Glutamatergic neuron (in vitro differentiated cells): ENCODE measurements at regions not wholly inside any gene's neighbourhood (a gene's known extent, or its start where the extent isn't known, plus 50 kb on each side); places are given as distances from the start of the nearest gene placed in this dataset.

Experiments used
- DNase-seq: peaks from one replicate; pipeline ENCODE4 v3.0.0; 2022
- H3K27ac Mint-ChIP-seq: one replicate; pipeline ENCODE4 v1.8.0; 2020; ENCODE audit warnings: mild to moderate bottlenecking, mixed read lengths, inconsistent platforms; ENCODE audit not compliant: unreplicated experiment
- H3K27me3 Mint-ChIP-seq: one replicate; pipeline ENCODE4 v1.8.0; 2020; ENCODE audit warnings: mild to moderate bottlenecking, moderate library complexity, mixed read lengths, inconsistent platforms; ENCODE audit not compliant: unreplicated experiment
- H3K36me3 Mint-ChIP-seq: one replicate; pipeline ENCODE4 v1.8.0; 2020; ENCODE audit warnings: mild to moderate bottlenecking, mixed read lengths, inconsistent platforms; ENCODE audit not compliant: unreplicated experiment
- H3K4me1 Mint-ChIP-seq: one replicate; pipeline ENCODE4 v1.8.0; 2020; ENCODE audit warnings: mild to moderate bottlenecking, low read depth, mixed read lengths, inconsistent platforms; ENCODE audit not compliant: unreplicated experiment
- H3K4me3 Mint-ChIP-seq: one replicate; pipeline ENCODE4 v1.8.0; 2020; ENCODE audit warnings: mild to moderate bottlenecking, mixed read lengths, inconsistent platforms; ENCODE audit not compliant: unreplicated experiment
- H3K9me3 Mint-ChIP-seq: one replicate; pipeline ENCODE4 v1.8.0; 2020; ENCODE audit warnings: mild to moderate bottlenecking, moderate library complexity, mixed read lengths, inconsistent platforms; ENCODE audit not compliant: unreplicated experiment
- CTCF ChIP-seq: fragments of 200-600 bp; sonication (generic); IDR thresholded peaks from one replicate; pipeline ENCODE4 v1.5.0; 2021; ENCODE audit not compliant: partially characterized antibody, unreplicated experiment

GRCh38 chr19:30692181-30692811, 320.1 kb downstream of the ZNF536 start:
- no peaks in the 10 kb centered on the region for H3K36me3 Mint-ChIP-seq
- peaks cover 8% of the 10 kb centered on the region for H3K9me3 Mint-ChIP-seq
- peak overlapping the region; percentile 30 for H3K4me3 Mint-ChIP-seq
- peak overlapping the region; percentile 97 for H3K27ac Mint-ChIP-seq
- DNase-seq: no peak
- H3K4me1 Mint-ChIP-seq: peaks cover 57% of the 10 kb centered on the region
- H3K27me3 Mint-ChIP-seq: peaks cover 9% of the 10 kb centered on the region
- no peak for TF ChIP-seq CTCF

- no peak for DNase-seq
- Mint-ChIP-seq H3K27ac (peak overlapping the region; percentile 97), H3K4me3 (peak overlapping the region; percentile 75), H3K36me3 (no peaks in the 10 kb centered on the region), H3K9me3 (peaks cover 8% of the 10 kb centered on the region), H3K4me1 (peaks cover 58% of the 10 kb centered on the region), H3K27me3 (peaks cover 9% of the 10 kb centered on the region)
- TF ChIP-seq CTCF: no peak
These were observed 319.6 kb downstream of the ZNF536 start for GRCh38 chr19:30691819-30692166.

GRCh38 chr19:30690935-30691818, 319.0 kb downstream of the ZNF536 start:
- H3K36me3 Mint-ChIP-seq: no peaks in the 10 kb centered on the region
- peaks cover 9% of the 10 kb centered on the region for H3K27me3 Mint-ChIP-seq
- H3K4me3 Mint-ChIP-seq: peak overlapping the region; percentile 75
- TF ChIP-seq CTCF: no peak
- peaks cover 8% of the 10 kb centered on the region for H3K9me3 Mint-ChIP-seq
- peak overlapping the region; percentile 97 for H3K27ac Mint-ChIP-seq
- DNase-seq: peak; percentile 38
- peaks cover 61% of the 10 kb centered on the region for H3K4me1 Mint-ChIP-seq

- peaks cover 65% of the 10 kb centered on the region for H3K4me1 Mint-ChIP-seq
- no peaks in the 10 kb centered on the region for H3K36me3 Mint-ChIP-seq
- H3K4me3 Mint-ChIP-seq: peak overlapping the region; percentile 75
- peak overlapping the region; percentile 97 for H3K27ac Mint-ChIP-seq
- H3K9me3 Mint-ChIP-seq: peaks cover 9% of the 10 kb centered on the region
- TF ChIP-seq CTCF: no peak
- no peak for DNase-seq
- H3K27me3 Mint-ChIP-seq: peaks cover 9% of the 10 kb centered on the region
These were observed 318.3 kb downstream of the ZNF536 start for GRCh38 chr19:30690525-30690924.

GRCh38 chr19:30689474-30689873, 317.3 kb downstream of the ZNF536 start:
- peaks cover 9% of the 10 kb centered on the region for H3K27me3 Mint-ChIP-seq
- peak; percentile 51 for DNase-seq
- peak overlapping the region; percentile 10 for H3K4me3 Mint-ChIP-seq
- peaks cover 9% of the 10 kb centered on the region for H3K9me3 Mint-ChIP-seq
- peak; percentile 61 for TF ChIP-seq CTCF
- no peaks in the 10 kb centered on the region for H3K36me3 Mint-ChIP-seq
- peak overlapping the region; percentile 76 for H3K27ac Mint-ChIP-seq
- H3K4me1 Mint-ChIP-seq: peaks cover 68% of the 10 kb centered on the region
